ENCODE measurements at regions not wholly inside any gene's neighbourhood (a gene's known extent, or its start where the extent isn't known, plus 50 kb on each side); places are given as distances from the start of the nearest gene placed in this dataset.

- no peak for TF ChIP-seq SIN3A (IDR thresholded peaks at IDR 0.05; ENCODE audit: low read depth, low read length)
- no peak for TF ChIP-seq ZBTB11 (CRISPR knock-in tag; IDR thresholded peaks at IDR 0.05)
- no peak for TF ChIP-seq CREM (IDR thresholded peaks at IDR 0.05; ENCODE audit: low read depth)
- TF ChIP-seq NR2C2 (IDR thresholded peaks at IDR 0.05; ENCODE audit: borderline replicate concordance, control insufficient read depth, insufficient read length, low read depth) = no peak
- no peak for TF ChIP-seq BACH1 (IDR thresholded peaks at IDR 0.05; ENCODE audit: borderline replicate concordance)
- TF ChIP-seq, protein P1, sequence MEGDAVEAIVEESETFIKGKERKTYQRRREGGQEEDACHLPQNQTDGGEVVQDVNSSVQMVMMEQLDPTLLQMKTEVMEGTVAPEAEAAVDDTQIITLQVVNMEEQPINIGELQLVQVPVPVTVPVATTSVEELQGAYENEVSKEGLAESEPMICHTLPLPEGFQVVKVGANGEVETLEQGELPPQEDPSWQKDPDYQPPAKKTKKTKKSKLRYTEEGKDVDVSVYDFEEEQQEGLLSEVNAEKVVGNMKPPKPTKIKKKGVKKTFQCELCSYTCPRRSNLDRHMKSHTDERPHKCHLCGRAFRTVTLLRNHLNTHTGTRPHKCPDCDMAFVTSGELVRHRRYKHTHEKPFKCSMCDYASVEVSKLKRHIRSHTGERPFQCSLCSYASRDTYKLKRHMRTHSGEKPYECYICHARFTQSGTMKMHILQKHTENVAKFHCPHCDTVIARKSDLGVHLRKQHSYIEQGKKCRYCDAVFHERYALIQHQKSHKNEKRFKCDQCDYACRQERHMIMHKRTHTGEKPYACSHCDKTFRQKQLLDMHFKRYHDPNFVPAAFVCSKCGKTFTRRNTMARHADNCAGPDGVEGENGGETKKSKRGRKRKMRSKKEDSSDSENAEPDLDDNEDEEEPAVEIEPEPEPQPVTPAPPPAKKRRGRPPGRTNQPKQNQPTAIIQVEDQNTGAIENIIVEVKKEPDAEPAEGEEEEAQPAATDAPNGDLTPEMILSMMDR (IDR thresholded peaks at IDR 0.05 in 2 of 3, conservative IDR thresholded peaks at IDR 0.05 in 1 of 3; ENCODE audit: control insufficient read depth in 2 of 3, extremely low read depth in 1 of 3, insufficient read depth in 1 of 3, low read depth in 3 of 3, low read length in 3 of 3) = no peak
- no peak for TF ChIP-seq POLR2AphosphoS5 (IDR thresholded peaks at IDR 0.05; ENCODE audit: low read length)
- no peak for TF ChIP-seq SRF (IDR thresholded peaks at IDR 0.05; ENCODE audit: low read depth in 2 of 2, low read length in 2 of 2)
- no peak for TF ChIP-seq NR2C1 (IDR thresholded peaks at IDR 0.05)
- TF ChIP-seq KDM1A (IDR thresholded peaks at IDR 0.05; ENCODE audit: borderline replicate concordance) = no peak
- no peak for TF ChIP-seq SMC3 (IDR thresholded peaks at IDR 0.05; ENCODE audit: borderline replicate concordance, low read length)
These were observed 887.5 kb upstream of the NRXN1 start for GRCh38 chr2:51919395-51919794.
